Tibial nerve (tissue), 4 donors: ENCODE measurements at regions not wholly inside any gene's neighbourhood (a gene's known extent, or its start where the extent isn't known, plus 50 kb on each side); places are given as distances from the start of the nearest gene placed in this dataset.
"Not testable (repeated sequence)": the region's sequence is repeated elsewhere in the genome, so short reads cannot be mapped to it uniquely, and the experiment has no call there.

ENCODE experiments used
- DNase-seq, 2 donors: peaks; one replicate each; pipeline ENCODE4 v3.0.0-alpha.2; 2019; ENCODE audit warnings: low spot score in 2 of 2
- H3K27ac ChIP-seq, 4 donors: fragments of 200-600 bp; sonication (generic) in 3 of 4; one replicate each; pipeline ENCODE4 v1.5.1; 2017 to 2019; ENCODE audit warnings: mild to moderate bottlenecking in 1 of 4
- H3K27me3 ChIP-seq, 2 donors: fragments of 200-600 bp; sonication (generic) in 1 of 2; one replicate each; pipeline versions ENCODE4 v1.5.1 to v1.6.0; 2017 to 2019
- H3K36me3 ChIP-seq, 3 donors: fragments of 200-600 bp; sonication (generic); one replicate each; pipeline ENCODE4 v1.5.1; 2018 to 2019
- H3K4me1 ChIP-seq, 4 donors: fragments of 200-600 bp; sonication (generic) in 3 of 4; one replicate each; pipeline ENCODE4 v1.5.1; 2017 to 2019
- H3K4me3 ChIP-seq, 4 donors: fragments of 200-600 bp; sonication (generic) in 3 of 4; one replicate each; pipeline ENCODE4 v1.5.1; 2017 to 2019; ENCODE audit warnings: mild to moderate bottlenecking in 1 of 4, moderate library complexity in 1 of 4
- H3K9me3 ChIP-seq, 4 donors: fragments of 200-600 bp; sonication (generic) in 3 of 4; one replicate each; pipeline ENCODE4 v1.5.1; 2017 to 2019
- WGBS, 2 donors: methylation state at CpG; one replicate each; pipeline ENCODE4 v1.1.5; 2018; 5-methylcytosine and 5-hydroxymethylcytosine counted together

- not testable (repeated sequence) for H3K9me3 ChIP-seq, H3K27me3 ChIP-seq, H3K27ac ChIP-seq, H3K36me3 ChIP-seq, H3K4me1 ChIP-seq, H3K4me3 ChIP-seq, DNase-seq
- 71% methylated on average over 3 of the region's 4 CpGs; no CpG with 5 or more reads in 1 of the 2 donors for WGBS, 2 donors
Measured at GRCh38 chr16:33913601-33914000, 454.2 kb downstream of the TP53TG3F start.

DNA sequence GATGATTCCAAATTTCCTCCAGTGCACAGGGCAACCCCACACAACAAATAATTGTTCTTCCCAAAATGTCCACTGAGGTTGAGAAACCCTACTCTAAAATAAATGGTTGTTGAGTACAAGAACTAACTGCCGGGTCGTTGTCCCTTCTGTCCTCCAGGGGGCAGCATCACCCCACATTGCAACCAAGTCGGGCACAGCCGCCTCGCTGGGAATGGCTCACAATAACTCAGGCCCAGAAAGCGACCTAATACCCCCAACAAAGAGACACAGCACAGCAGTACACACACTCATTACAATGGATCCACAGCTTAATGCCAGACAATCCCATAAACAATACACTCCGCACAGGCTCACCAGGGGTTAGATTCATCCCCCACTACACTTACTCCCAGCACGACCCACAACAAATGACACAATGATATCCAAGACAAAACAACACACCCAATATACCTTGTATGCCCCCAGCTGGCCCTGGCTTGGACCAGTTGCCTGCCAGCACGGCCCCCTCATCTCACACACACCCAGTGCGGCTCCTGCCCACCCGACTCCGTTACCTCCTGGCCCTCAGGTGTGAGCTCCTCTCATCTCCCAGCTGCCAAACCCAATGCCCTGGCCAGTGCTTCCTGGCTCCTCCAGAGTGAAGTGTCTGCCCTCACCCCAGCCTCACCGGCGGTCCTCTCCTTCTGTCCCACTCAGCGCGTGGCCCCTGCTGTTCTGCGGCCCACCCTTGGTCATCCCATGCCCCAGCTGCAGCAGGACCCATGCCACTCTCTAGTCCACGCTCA lies 461.5 kb downstream of the TP53TG3F start:
- H3K9me3 ChIP-seq, H3K4me1 ChIP-seq, H3K27me3 ChIP-seq, H3K36me3 ChIP-seq, H3K4me3 ChIP-seq, DNase-seq, H3K27ac ChIP-seq: not testable (repeated sequence)
- 42 to 83% methylated on average over 2 to 5 of the region's 18 CpGs for WGBS, 2 donors

DNA sequence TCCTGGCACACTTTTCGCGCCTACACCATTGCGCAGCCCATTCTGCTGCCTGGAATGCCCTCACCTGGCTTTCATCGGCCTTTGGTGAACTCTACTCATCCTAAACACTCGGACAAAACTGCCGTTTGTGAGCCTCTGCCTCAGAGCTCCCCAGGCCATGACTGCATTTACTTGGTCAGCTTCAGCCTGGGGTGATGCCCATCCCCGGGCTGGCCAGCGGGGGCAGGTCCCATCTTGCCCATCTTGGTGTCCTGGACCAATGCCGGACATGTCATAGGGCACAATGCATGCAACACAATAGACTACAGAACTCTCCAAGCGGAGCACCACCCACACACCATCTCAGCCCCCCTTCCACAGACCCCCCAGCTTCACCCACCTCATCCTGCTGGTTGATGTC lies 463.5 kb downstream of the TP53TG3F start:
- not testable (repeated sequence) for H3K9me3 ChIP-seq, H3K4me3 ChIP-seq, DNase-seq, H3K36me3 ChIP-seq, H3K4me1 ChIP-seq, H3K27me3 ChIP-seq, H3K27ac ChIP-seq
- WGBS, 2 donors, result 83 to 92% methylated on average over 7 to 10 of the region's 10 CpGs

DNA sequence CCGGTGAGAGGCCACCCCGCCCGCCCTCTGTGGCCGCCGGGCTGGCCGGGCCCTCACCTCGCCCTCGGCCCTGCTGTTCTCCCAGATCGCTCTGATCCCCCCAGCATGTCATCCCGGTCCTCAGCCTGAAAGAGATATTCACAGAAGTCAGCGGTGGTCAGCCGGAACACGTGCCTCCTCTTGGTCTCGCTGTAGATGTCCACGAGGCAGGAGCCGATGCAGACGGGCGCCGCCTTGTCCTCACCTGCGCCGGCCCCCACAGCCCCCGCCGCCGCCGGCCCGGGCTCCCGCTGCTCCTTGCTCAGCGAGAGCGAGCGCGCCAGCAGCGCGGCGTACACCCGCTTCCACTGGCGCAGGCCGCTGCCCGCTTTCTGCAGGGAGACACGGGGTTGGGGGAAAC lies 468.6 kb downstream of the TP53TG3F start:
- H3K36me3 ChIP-seq, H3K4me3 ChIP-seq, H3K9me3 ChIP-seq, DNase-seq, H3K4me1 ChIP-seq, H3K27me3 ChIP-seq, H3K27ac ChIP-seq: not testable (repeated sequence)
- WGBS, 2 donors, result 93% methylated on average over 12 to 17 of the region's 39 CpGs

DNA sequence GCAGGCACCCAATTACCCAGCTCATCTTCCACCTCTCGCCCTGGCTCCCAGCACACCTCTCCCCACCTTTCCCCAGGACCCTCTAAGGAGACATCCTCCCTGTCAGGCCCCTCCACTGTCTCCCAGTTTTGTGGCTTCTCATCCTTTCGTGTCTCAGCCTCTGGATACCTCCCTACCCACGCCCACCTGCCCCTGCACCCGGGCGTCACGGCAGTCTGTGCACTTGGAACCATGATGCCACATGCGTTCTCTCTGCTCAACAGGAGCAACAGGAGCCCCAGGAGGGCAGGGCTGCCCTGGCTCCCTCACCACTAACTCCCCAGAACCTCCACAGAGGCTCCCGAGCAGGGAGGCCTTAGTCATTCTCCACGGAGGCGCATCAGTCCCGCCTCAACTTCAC lies 472.8 kb downstream of the TP53TG3F start:
- H3K9me3 ChIP-seq, H3K27me3 ChIP-seq, H3K36me3 ChIP-seq, H3K27ac ChIP-seq, H3K4me1 ChIP-seq, H3K4me3 ChIP-seq, DNase-seq: not testable (repeated sequence)
- 60% methylated on average over 1 of the region's 11 CpGs; no CpG with 5 or more reads in 1 of the 2 donors for WGBS, 2 donors

GRCh38 chr16:33933039-33933438 lies 473.6 kb downstream of the TP53TG3F start:
- H3K36me3 ChIP-seq, H3K9me3 ChIP-seq, DNase-seq, H3K4me1 ChIP-seq, H3K27ac ChIP-seq, H3K27me3 ChIP-seq, H3K4me3 ChIP-seq: not testable (repeated sequence)
- WGBS, 2 donors, result 68 to 100% methylated on average over 2 to 3 of the region's 6 CpGs

DNA sequence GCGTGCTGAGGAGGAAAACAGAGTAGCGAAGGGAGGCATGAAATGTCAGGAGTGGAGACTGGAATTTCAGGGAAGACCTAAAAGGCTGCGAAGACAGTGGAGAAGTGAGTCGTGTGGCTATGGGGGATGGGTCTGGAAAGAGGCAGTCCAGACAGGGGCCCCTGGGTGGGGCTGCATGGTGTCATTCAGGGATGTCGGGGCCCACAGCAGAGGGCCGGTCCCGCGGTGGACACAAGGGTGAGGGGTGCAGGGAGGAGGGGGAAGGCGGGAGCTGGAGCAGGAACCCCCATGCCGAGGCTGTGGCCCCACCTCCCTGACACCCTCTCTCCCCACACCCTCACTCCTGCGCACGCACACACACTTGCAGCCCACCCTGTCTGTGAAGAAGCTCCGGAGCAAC lies 476.4 kb downstream of the TP53TG3F start:
- H3K27me3 ChIP-seq, H3K36me3 ChIP-seq, H3K27ac ChIP-seq, H3K9me3 ChIP-seq, H3K4me1 ChIP-seq, H3K4me3 ChIP-seq, DNase-seq: not testable (repeated sequence)
- 75 to 90% methylated on average over 9 to 13 of the region's 13 CpGs for WGBS, 2 donors

GRCh38 chr16:33938097-33938496 lies 478.7 kb downstream of the TP53TG3F start:
- not testable (repeated sequence) for H3K36me3 ChIP-seq, H3K27ac ChIP-seq, H3K9me3 ChIP-seq, H3K4me1 ChIP-seq, DNase-seq, H3K4me3 ChIP-seq, H3K27me3 ChIP-seq
- WGBS, 2 donors, result 31 to 60% methylated on average over 5 to 7 of the region's 16 CpGs

- not testable (repeated sequence) for H3K9me3 ChIP-seq, DNase-seq, H3K27ac ChIP-seq, H3K4me1 ChIP-seq, H3K4me3 ChIP-seq, H3K36me3 ChIP-seq, H3K27me3 ChIP-seq
- WGBS, 2 donors, result no CpG with 5 or more reads among the region's 7 CpGs
Measured at GRCh38 chr16:33961536-33961935, 502.1 kb downstream of the TP53TG3F start.

DNA sequence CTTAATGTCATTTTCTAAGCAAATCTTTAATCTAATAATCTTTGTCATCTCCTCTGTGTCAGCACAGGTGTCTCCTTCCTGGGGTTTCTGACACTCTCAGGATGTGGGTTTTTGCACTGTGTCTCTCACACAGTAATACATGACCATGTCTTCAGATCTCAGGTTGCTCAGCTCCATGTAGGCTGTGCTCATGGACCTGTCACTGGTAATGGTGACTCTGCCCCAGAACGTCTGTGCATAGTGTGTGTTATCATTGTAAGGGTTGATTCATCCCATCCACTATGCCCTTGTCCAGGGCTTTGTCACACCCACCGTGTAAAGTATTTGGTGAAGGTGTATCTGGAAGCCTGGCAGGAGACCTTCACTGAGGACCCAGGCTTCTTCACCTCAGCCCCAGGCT lies 506.1 kb downstream of the TP53TG3F start:
- WGBS, 2 donors, result no CpG with 5 or more reads among the region's 2 CpGs
- not testable (repeated sequence) for H3K36me3 ChIP-seq, DNase-seq, H3K27me3 ChIP-seq, H3K4me3 ChIP-seq, H3K9me3 ChIP-seq, H3K27ac ChIP-seq, H3K4me1 ChIP-seq

- H3K4me3 ChIP-seq, H3K27ac ChIP-seq, H3K36me3 ChIP-seq, H3K9me3 ChIP-seq, H3K27me3 ChIP-seq, DNase-seq, H3K4me1 ChIP-seq: not testable (repeated sequence)
- 100% methylated on average over 1 of the region's 2 CpGs for WGBS, 2 donors
Measured at GRCh38 chr16:33966855-33967254, 507.4 kb downstream of the TP53TG3F start.

DNA sequence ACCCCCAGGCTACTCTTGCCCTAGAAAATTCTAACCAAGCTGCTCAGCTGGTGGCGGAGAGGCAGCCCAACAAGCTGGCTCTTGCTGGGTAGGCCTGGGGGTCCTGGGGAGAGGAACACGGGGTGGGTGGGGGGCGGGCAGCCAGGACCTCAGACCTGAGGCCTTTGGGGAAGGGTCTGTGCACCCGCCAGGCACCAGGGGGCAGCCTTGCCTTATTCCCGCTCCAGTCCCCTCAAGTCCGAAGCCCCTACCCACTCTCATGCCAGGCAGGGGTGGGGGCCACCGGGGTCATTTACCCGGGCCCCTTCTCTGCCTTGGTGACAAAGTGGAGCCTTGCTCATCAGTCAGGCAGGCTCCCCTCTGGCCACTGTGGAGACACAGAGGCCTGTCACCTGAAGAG lies 515.1 kb downstream of the TP53TG3F start:
- WGBS, 2 donors, result no CpG with 5 or more reads among the region's 8 CpGs
- DNase-seq, result not testable (repeated sequence)

DNA sequence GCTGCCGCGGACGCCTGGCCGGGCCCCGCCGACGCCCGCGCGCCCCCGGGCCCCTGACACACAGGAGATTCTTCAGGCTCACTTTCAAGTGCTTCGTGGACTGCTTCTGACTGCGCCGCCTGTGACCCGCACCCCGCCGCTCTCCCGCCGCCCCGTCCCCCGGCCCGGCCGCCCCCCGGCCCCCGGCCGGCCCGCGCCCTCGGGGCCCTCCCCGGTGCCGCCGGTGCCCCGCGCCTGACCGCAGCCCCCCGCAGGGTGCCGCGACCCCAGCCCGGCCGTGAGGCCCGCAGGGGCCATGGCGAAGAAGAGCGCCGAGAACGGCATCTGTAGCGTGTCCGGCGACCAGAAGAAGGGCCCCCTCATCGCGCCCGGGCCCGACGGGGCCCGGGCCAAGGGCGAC lies 516.3 kb downstream of the TP53TG3F start:
- not testable (repeated sequence) for H3K4me1 ChIP-seq, H3K36me3 ChIP-seq, H3K27me3 ChIP-seq, H3K4me3 ChIP-seq, H3K27ac ChIP-seq, DNase-seq, H3K9me3 ChIP-seq
- no CpG with 5 or more reads among the region's 55 CpGs for WGBS, 2 donors

More for the DNA sequence above, 515.1 kb downstream of the TP53TG3F start:
- not testable (repeated sequence) for H3K27me3 ChIP-seq, H3K4me1 ChIP-seq, H3K4me3 ChIP-seq, H3K27ac ChIP-seq, H3K36me3 ChIP-seq, H3K9me3 ChIP-seq

DNA sequence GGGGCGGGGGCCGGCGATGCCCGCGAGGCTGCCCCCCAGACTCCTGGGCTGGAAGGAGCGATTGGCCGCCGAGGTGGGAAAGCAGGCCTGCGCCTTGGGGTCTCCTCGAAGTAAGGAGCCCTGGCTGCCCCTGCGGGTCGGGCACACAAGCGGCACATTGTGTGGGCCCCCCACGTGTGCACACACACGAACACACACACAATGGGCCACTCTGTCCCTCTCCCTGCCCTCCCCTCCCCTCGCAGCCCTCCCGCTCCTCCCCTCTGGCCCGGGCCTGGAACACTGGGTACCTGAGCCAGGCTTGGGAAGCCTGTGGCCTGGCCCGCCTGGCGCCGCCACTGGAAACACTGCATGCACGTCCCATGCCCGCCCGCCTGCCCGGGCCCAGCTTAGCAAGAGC lies 517.1 kb downstream of the TP53TG3F start:
- H3K36me3 ChIP-seq, H3K9me3 ChIP-seq, DNase-seq, H3K4me1 ChIP-seq, H3K27ac ChIP-seq, H3K27me3 ChIP-seq, H3K4me3 ChIP-seq: not testable (repeated sequence)
- WGBS, 2 donors, result 75 to 91% methylated on average over 8 to 9 of the region's 25 CpGs
